Middle frontal gyrus (tissue), 1 donor: ENCODE measurements at regions not wholly inside any gene's neighbourhood (a gene's known extent, or its start where the extent isn't known, plus 50 kb on each side); places are given as distances from the start of the nearest gene placed in this dataset.

ENCODE experiments used
- DNase-seq: peaks from one replicate; pipeline ENCODE4 v3.0.0-alpha.2; 2015; ENCODE audit warnings: low spot score; ENCODE audit errors: extremely low spot score

- DNase-seq = no peak
Measured at GRCh38 chr4:126298271-126298670, 983.5 kb downstream of the FAT4 start.

DNA sequence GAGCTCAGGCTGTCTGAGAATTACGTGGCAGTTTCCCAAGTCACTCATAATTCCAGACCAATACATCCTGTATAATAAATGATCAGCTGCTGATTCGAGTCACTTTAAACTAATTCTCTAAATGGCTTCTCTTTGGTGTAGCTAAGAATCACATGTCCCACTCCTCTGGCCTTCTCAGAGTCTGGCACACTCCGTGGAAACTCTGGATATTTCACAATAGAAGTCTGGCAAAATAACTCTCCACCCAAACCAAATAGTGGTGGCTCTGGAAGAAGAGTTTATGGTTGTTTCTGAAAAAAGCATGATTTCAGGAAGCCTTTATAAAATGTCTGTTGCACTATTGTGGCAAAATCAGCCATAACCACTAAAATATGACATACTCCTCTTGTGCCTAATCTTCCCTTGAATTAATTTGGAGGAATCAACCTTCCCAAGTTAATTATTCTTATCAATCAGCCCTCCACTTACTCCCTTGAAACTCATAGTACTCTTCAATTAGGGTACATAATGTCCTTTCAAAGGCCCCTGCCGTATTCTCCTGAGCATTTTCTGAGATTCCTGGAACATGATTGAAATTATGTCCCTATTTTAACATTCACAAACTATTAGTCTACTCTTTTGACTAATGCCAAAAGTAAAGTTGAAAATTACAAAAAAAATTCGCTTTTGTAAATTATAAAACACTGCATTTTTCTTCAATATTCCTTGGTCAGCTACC, 991.6 kb downstream of the FAT4 start:
- no peak for DNase-seq

DNA sequence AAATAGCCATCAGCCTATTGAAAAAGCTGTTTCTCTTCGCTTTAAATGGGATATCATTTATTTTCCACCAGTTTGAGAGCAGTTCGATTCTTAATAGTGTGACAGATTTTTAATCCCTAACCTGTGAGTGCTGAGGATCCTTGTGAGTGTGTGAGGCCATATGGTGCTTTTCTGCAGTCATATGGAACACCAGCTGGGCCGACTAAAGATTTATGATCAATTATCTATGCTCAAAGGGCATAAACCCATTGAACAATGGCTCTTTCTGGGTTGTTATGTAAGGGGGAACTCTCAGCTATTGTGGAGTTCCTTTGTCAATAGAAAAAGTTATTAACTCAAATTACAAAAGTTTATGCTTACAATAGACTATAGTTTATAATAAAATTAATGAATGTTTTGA, 1003.6 kb downstream of the FAT4 start:
- DNase-seq = no peak

DNA sequence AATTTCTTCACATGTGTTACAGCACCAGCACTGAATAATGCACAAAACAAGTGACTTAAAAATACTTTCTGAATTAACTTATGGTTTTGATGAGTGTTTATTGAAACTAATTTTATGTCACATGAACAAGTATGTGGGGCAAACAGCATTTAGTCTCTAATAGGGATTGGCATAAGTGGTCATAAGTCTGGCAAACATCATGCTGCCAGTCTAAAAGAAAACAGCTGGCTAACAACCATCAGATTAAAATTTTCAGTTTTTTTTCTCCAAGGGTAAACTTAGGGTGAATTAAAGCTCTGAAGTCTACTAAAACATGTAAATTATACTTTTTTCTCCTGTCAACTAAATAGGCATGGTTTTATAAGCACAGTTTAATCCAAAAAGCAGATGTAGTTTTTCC, 1014.2 kb downstream of the FAT4 start:
- no peak for DNase-seq

- DNase-seq = no peak
Measured at GRCh38 chr4:126338548-126338947, 1023.8 kb downstream of the FAT4 start.

- no peak for DNase-seq
Measured at GRCh38 chr4:126341927-126342326, 1027.2 kb downstream of the FAT4 start.

DNA sequence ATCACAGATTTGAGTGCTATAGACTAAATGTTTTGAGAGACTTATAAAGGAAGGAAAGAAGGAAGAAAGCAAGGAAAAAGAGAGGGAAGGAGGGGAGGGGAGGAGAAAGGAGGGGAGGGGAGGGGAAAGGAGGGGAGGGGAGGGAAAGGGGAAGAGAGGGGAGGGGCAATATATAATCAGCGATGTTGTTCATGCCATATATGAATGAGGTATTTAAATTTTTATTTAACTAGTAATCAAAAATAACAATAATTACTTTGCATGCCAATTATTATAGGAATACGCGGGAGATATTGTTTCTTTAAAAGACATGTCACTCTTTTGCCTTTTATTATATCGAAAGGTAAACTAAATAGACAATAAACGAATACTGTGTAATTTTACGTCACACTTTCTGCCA, 1029.7 kb downstream of the FAT4 start:
- DNase-seq = no peak

DNA sequence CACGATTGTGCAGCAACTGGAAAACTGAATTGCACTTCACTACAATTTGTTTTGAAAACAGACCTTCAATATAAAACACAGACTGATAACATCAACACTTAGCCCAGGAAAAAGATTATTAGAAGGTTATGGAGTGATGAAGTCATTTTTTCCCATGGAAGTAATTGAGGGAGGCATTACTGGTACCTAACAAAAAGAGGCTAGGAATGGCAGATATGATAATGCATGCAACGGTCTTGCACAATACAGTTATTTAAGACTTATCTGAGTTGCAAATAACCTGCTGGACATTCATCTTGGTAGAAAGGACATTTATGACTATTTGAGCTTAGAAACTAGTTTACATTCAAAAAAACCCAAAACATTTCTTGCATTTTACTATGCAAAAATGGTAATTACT, 1031.9 kb downstream of the FAT4 start:
- no peak for DNase-seq

- no peak for DNase-seq
Measured at GRCh38 chr4:126354784-126355183, 1040.0 kb downstream of the FAT4 start.

DNA sequence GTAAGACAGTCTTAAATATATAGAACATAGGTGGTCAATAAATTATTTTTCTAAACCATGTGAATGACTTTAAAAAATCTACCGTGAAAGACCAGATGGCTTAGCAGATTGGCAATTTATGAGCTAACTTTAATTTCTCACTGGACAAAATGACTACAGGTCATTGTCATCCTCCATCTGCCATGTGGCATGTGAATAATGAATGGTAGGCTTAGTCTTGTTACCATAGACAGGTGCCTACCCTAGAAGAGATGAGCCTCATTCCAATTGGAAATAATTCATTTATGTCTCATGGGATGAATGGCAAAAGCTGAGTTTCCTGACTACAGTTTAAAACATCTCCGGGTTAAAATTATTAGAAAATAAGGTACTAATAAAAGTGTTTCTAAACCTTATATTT, 1043.3 kb downstream of the FAT4 start:
- no peak for DNase-seq

DNA sequence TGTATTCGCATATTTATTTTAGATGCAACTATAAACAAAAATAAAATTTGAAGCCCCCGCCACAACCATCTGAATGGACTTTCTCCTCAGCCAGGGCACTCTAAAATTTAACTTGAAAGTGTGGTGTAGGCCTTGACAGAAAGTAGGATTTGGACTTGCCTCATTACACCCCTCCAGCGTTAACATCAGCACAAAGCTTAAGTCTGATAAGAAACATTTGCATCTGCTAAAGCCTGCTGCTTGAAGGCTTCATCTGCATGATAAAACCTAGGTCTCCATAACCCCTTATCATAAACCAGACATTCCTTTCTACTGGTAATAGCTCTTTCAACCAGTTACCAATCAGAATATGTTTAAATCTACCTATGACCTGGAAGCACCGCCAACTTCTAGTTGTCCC, 1046.5 kb downstream of the FAT4 start:
- no peak for DNase-seq

GRCh38 chr4:126364311-126364911, 1049.7 kb downstream of the FAT4 start:
- no peak for DNase-seq

DNA sequence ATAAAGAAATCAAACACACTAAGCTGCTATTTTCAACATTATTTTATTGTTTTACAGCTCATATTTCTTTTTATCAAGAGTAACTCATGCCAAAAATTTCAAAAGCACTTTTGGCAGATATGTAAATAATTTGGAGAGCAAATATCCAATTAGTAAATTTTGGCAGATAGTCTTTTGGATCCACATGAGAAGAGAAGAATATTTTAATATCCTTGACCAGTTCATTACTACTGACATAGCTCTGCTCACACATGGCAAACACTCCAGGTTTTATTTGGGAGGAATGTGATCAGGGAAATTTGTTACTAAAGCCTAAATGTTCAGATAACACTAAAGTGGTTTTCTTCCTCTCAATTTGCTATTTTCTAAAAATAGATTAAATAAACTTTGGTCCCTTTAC, 1054.3 kb downstream of the FAT4 start:
- DNase-seq = no peak

- no peak for DNase-seq
Measured at GRCh38 chr4:126372634-126373033, 1057.9 kb downstream of the FAT4 start.

GRCh38 chr4:126375462-126376054, 1060.8 kb downstream of the FAT4 start:
- no peak for DNase-seq

- DNase-seq = no peak
Measured at GRCh38 chr4:126385954-126386353, 1071.2 kb downstream of the FAT4 start.

- DNase-seq = no peak
Measured at GRCh38 chr4:126386512-126386911, 1071.8 kb downstream of the FAT4 start.

- no peak for DNase-seq
Measured at GRCh38 chr4:126395664-126396063, 1080.9 kb downstream of the FAT4 start.

- DNase-seq = no peak
Measured at GRCh38 chr4:126396121-126396520, 1081.4 kb downstream of the FAT4 start.

DNA sequence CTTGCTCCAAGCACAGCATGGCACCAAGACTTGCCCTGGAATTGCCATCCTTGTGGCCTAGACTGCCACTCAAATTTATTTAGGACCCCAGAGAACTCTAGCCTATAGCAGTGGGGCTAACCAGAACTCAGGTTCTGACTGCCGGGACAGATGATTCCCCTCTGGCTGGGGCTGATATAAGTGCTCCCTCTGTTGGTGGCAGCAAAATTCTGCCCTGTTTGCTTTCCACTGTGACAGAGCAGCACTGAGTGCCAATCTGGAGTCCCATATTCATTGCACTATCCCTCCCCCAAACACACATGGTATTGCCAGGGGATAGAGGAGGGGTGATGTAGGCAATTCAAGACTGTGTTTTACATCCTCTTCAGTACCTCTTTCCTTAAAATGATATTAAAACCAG, 1081.9 kb downstream of the FAT4 start:
- no peak for DNase-seq

- DNase-seq = no peak
Measured at GRCh38 chr4:126404549-126404948, 1089.8 kb downstream of the FAT4 start.

- no peak for DNase-seq
Measured at GRCh38 chr4:126405369-126405982, 1090.7 kb downstream of the FAT4 start.

DNA sequence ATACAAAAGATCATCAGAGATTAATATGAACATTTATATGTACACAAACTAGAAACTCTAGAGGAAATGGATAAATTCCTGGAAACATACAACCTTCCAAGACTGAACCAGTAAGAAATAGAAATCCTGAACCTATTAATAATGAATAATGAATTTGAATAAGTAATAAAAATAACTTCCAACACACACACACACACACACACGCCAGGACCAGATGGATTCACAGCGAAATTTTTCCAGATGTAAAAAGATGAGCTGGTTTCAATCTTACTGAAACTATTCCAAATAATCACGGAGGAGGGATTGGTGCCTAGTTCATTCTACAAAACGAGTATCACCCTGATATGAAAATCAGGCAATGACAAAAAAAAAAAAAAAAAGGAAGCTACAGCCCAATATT, 1095.0 kb downstream of the FAT4 start:
- DNase-seq = no peak
